ENCODE measurements at regions not wholly inside any gene's neighbourhood (a gene's known extent, or its start where the extent isn't known, plus 50 kb on each side); places are given as distances from the start of the nearest gene placed in this dataset.

- Histone ChIP-seq H3K27ac (ENCODE audit: low read length) (no peak overlapping the region), H3K36me3 (ENCODE audit: control insufficient read depth, insufficient read depth, low read length) (no peaks in the 10 kb centered on the region), H3K9me3 (ENCODE audit: control insufficient read depth, insufficient read depth, low read depth, low read length) (no peaks in the 10 kb centered on the region), H3K4me3 (ENCODE audit: low read depth in 2 of 2, low read length in 2 of 2) (no peak overlapping the region), H3K4me1 (ENCODE audit: control insufficient read depth, insufficient read depth, low read length) (no peaks in the 10 kb centered on the region), H3K27me3 (ENCODE audit: control insufficient read depth, insufficient read depth, low read length) (no peaks in the 10 kb centered on the region)
- BruUV-seq (replicated peaks) = no TSS peak
- TF ChIP-seq REST (IDR thresholded peaks at IDR 0.05; ENCODE audit: insufficient read depth in 1 of 2, low read depth in 2 of 2, low read length in 1 of 2) = no peak
- TF ChIP-seq POLR2AphosphoS5 (IDR thresholded peaks at IDR 0.05; ENCODE audit: low read depth, low read length) = no peak
- no peak for TF ChIP-seq TCF7L2 (IDR thresholded peaks at IDR 0.05; ENCODE audit: low read depth, low read length)
- no peak for TF ChIP-seq SIN3A (IDR thresholded peaks at IDR 0.05; ENCODE audit: borderline replicate concordance, insufficient read depth, low read depth, low read length)
- no peak for TF ChIP-seq CTCF (IDR thresholded peaks at IDR 0.05)
- intact Hi-C loops (cut with micrococcal nuclease; ENCODE audit: unreplicated experiment) (no loop called here), in situ Hi-C loops (cut with HindIII; ENCODE audit: low pct_unique_long_range_greater_than_20kb, low sequenced_read_pairs) (no loop called here)
- no peak for ATAC-seq
- ChIA-PET CTCF (no interaction called here), POLR2A (no interaction called here)
- no peak for DNase-seq (ENCODE audit: low read depth, low spot score)
Observed at GRCh38 chr4:128342762-128343161, 55.1 kb upstream of the PGRMC2 start.

GRCh38 chr4:128341634-128342033 lies 54.0 kb upstream of the PGRMC2 start:
- no peak overlapping the region for H3K27ac ChIP-seq (ENCODE audit: low read length)
- intact Hi-C loops (cut with micrococcal nuclease; ENCODE audit: unreplicated experiment) = no loop called here
- in situ Hi-C loops (cut with HindIII; ENCODE audit: low pct_unique_long_range_greater_than_20kb, low sequenced_read_pairs) = no loop called here
- no peaks in the 10 kb centered on the region for H3K4me1 ChIP-seq (ENCODE audit: control insufficient read depth, insufficient read depth, low read length)
- H3K4me3 ChIP-seq (ENCODE audit: low read depth in 2 of 2, low read length in 2 of 2) = no peak overlapping the region
- no peaks in the 10 kb centered on the region for H3K36me3 ChIP-seq (ENCODE audit: control insufficient read depth, insufficient read depth, low read length)
- TF ChIP-seq CTCF (IDR thresholded peaks at IDR 0.05) (no peak), TCF7L2 (IDR thresholded peaks at IDR 0.05; ENCODE audit: low read depth, low read length) (no peak), REST (IDR thresholded peaks at IDR 0.05; ENCODE audit: insufficient read depth in 1 of 2, low read depth in 2 of 2, low read length in 1 of 2) (no peak), POLR2AphosphoS5 (IDR thresholded peaks at IDR 0.05; ENCODE audit: low read depth, low read length) (no peak), SIN3A (IDR thresholded peaks at IDR 0.05; ENCODE audit: borderline replicate concordance, insufficient read depth, low read depth, low read length) (no peak)
- CTCF ChIA-PET = no interaction called here
- no peak for DNase-seq (ENCODE audit: low read depth, low spot score)
- no TSS peak for BruUV-seq (replicated peaks)
- POLR2A ChIA-PET = no interaction called here
- ATAC-seq = no peak
- H3K9me3 ChIP-seq (ENCODE audit: control insufficient read depth, insufficient read depth, low read depth, low read length) = no peaks in the 10 kb centered on the region
- H3K27me3 ChIP-seq (ENCODE audit: control insufficient read depth, insufficient read depth, low read length) = no peaks in the 10 kb centered on the region
